HepG2 (cell line): ENCODE measurements at regions not wholly inside any gene's neighbourhood (a gene's known extent, or its start where the extent isn't known, plus 50 kb on each side); places are given as distances from the start of the nearest gene placed in this dataset.

ENCODE experiments used
- ATAC-seq: fragments of 200-7000 bp; cut with Tn5 transposase; 3 replicates; pipeline ENCODE4 v1.9.1; 2020; ENCODE audit warnings: mild to moderate bottlenecking, moderate library complexity
- BruUV-seq: library from RNA; stranded (reverse); fragments of 400-500 nt; replicated peaks from 2 replicates; lab custom pipeline; 2021; lab: Mats Ljungman, UMichigan
- CTCF ChIA-PET: fragments of 300-600 bp; formaldehyde crosslinking; extraction: SDS; loops from one replicate; lab custom pipeline; 2021; ENCODE audit warnings: low total read pairs, inconsistent platforms, low intra/inter-chr PET ratio; lab: Yijun Ruan, JAX
- POLR2A ChIA-PET: fragments of 350-600 bp; sonication (Branson Sonifier 250); formaldehyde crosslinking; loops from one replicate; lab custom pipeline; 2020; ENCODE audit warnings: antibody characterized with exemption, inconsistent platforms; lab: Yijun Ruan, JAX
- DNase-seq: peaks from one replicate; pipeline ENCODE4 v3.0.0-alpha.2; 2015; ENCODE audit warnings: low spot score
- FAIRE-seq: peaks from 3 replicates; lab custom pipeline; 2011; peaks lifted over from hg19 to GRCh38; lab: Jason Lieb, UNC
- H2AFZ ChIP-seq: one replicate; pipeline ENCODE4 v1.6.1; 2011; ENCODE audit warnings: low read length, inconsistent platforms
- H3K27ac ChIP-seq: fragments of 300-600 bp; 3 replicates; pipeline ENCODE4 v1.8.0; 2011; ENCODE audit warnings: mixed run types, mild to moderate bottlenecking, mixed read lengths, low read length, inconsistent platforms; ENCODE audit not compliant: insufficient read depth; ENCODE audit errors: extremely low read length
- H3K27me3 ChIP-seq, 2 experiments: fragments of 200-600 bp in 1 of 2; 2 replicates in 1 of 2; 3 replicates in 1 of 2; pipeline versions ENCODE4 v1.6.0 to v1.8.0; 2011; ENCODE audit warnings: low read length in 2 of 2, mild to moderate bottlenecking in 2 of 2, moderate library complexity in 2 of 2, inconsistent platforms in 1 of 2; ENCODE audit not compliant: insufficient read depth in 2 of 2, control insufficient read depth in 1 of 2
- H3K36me3 ChIP-seq, 2 experiments: fragments of 200-600 bp in 1 of 2; replicated peaks in 1 of 2; 2 replicates in 1 of 2; 3 replicates in 1 of 2; pipeline versions ENCODE4 v1.5.1 to v1.8.0; 2011; ENCODE audit warnings: low read length in 2 of 2, inconsistent platforms in 1 of 2; ENCODE audit not compliant: insufficient read depth in 2 of 2, control insufficient read depth in 1 of 2
- H3K4me1 ChIP-seq: 2 replicates; pipeline ENCODE4 v1.5.1; 2012; ENCODE audit warnings: low read length, inconsistent platforms; ENCODE audit not compliant: insufficient read depth
- H3K4me2 ChIP-seq: 2 replicates; pipeline ENCODE4 v1.6.0; 2011; ENCODE audit warnings: low read depth, low read length, inconsistent platforms
- H3K4me3 ChIP-seq, 3 experiments: fragments of 200-600 bp in 1 of 3; sonication (generic), shearing (Covaris generic) in 1 of 3; replicated peaks in 1 of 3; 2 replicates each; pipeline ENCODE4 v1.5.1; 2011 to 2016; ENCODE audit warnings: low read length in 3 of 3, inconsistent platforms in 2 of 3, low read depth in 2 of 3, mild to moderate bottlenecking in 2 of 3, control low read depth in 1 of 3, mixed read lengths in 1 of 3; ENCODE audit not compliant: insufficient read depth in 1 of 3
- H3K79me2 ChIP-seq: one replicate; pipeline ENCODE4 v1.6.1; 2011; ENCODE audit warnings: low read length, inconsistent platforms; ENCODE audit not compliant: insufficient read depth
- H3K9ac ChIP-seq: 2 replicates; pipeline ENCODE4 v1.6.0; 2011; ENCODE audit warnings: mild to moderate bottlenecking, low read depth, low read length, inconsistent platforms; ENCODE audit not compliant: insufficient read depth
- H3K9me3 ChIP-seq: 2 replicates; pipeline ENCODE4 v1.5.1; 2012; ENCODE audit warnings: mild to moderate bottlenecking, low read length
- H4K20me1 ChIP-seq: 2 replicates; pipeline ENCODE4 v1.6.0; 2011; ENCODE audit warnings: inconsistent platforms, mild to moderate bottlenecking, low read length, moderate library complexity; ENCODE audit not compliant: insufficient read depth
- AGO2 ChIP-seq: fragments of 200-400 bp; formaldehyde crosslinking; optimal IDR thresholded peaks from 2 replicates; pipeline ENCODE3; 2017; ENCODE audit warnings: mild to moderate bottlenecking, low read depth, low read length, moderate library complexity
- BORCS8-MEF2B ChIP-seq: sonication (generic); formaldehyde crosslinking; IDR thresholded peaks from 2 replicates; pipeline ENCODE4 v1.8.0; 2022; ENCODE audit warnings: mild to moderate bottlenecking, missing genetic modification reagents
- CEBPZ ChIP-seq: IDR thresholded peaks from 2 replicates; pipeline ENCODE4 v1.6.1; 2012; ENCODE audit warnings: low read length, improper control_type of control experiment
- ONECUT2 ChIP-seq: sonication (generic); formaldehyde crosslinking; IDR thresholded peaks from 2 replicates; pipeline ENCODE4 v1.4.0; 2020; ENCODE audit warnings: missing genetic modification reagents
- RFX5 ChIP-seq: IDR thresholded peaks from 2 replicates; pipeline ENCODE4 v1.6.1; 2011; ENCODE audit warnings: low read depth, low read length, improper control_type of control experiment
- SUZ12 ChIP-seq: fragments of 150-350 bp; IDR thresholded peaks from 2 replicates; pipeline ENCODE4 v1.6.1; 2014; ENCODE audit warnings: low read depth, low read length
- ZBTB34 ChIP-seq: sonication (generic); formaldehyde crosslinking; IDR thresholded peaks from 2 replicates; pipeline ENCODE4 v1.8.0; 2022; ENCODE audit warnings: mild to moderate bottlenecking, missing genetic modification reagents
- ZNF24 ChIP-seq: fragments of 450-650 bp; IDR thresholded peaks from 2 replicates; pipeline ENCODE4 v1.6.1; 2017; ENCODE audit warnings: antibody characterized with exemption, mild to moderate bottlenecking
- ZNF253 ChIP-seq: sonication (generic); formaldehyde crosslinking; IDR thresholded peaks from 2 replicates; pipeline ENCODE4 v1.8.0; 2022; ENCODE audit warnings: mild to moderate bottlenecking, missing genetic modification reagents, borderline replicate concordance
- ZNF282 ChIP-seq: fragments of 450-650 bp; IDR thresholded peaks from 2 replicates; pipeline ENCODE4 v1.6.1; 2018; ENCODE audit not compliant: partially characterized antibody
- ZNF570 ChIP-seq: sonication (generic); formaldehyde crosslinking; IDR thresholded peaks from 2 replicates; pipeline ENCODE4 v1.4.0; 2020; ENCODE audit warnings: mild to moderate bottlenecking, missing genetic modification reagents, borderline replicate concordance
- ZNF749 ChIP-seq: sonication (generic); formaldehyde crosslinking; IDR thresholded peaks from 2 replicates; pipeline ENCODE4 v1.8.0; 2022; ENCODE audit warnings: mild to moderate bottlenecking, missing genetic modification reagents, moderate library complexity, borderline replicate concordance
- ZSCAN22 ChIP-seq: sonication (generic); formaldehyde crosslinking; IDR thresholded peaks from 2 replicates; pipeline ENCODE4 v1.4.0; 2020; ENCODE audit warnings: mild to moderate bottlenecking, missing genetic modification reagents
- WGBS: methylation state at CpG from one replicate; pipeline ENCODE4 v1.1.6; 2017; ENCODE audit warnings: low lambda C conversion rate; 5-methylcytosine and 5-hydroxymethylcytosine counted together
- in situ Hi-C: cut with HindIII; loops from 2 replicates; pipeline ENCODE4 v1.10.0; 2017; ENCODE audit warnings: low pct_unique_long_range_greater_than_20kb; ENCODE audit not compliant: extremely low pct_ligation_motif_present
- intact Hi-C: fragments of 100-400 bp; cut with micrococcal nuclease; formaldehyde crosslinking; loops from one replicate; pipeline ENCODE4 v1.10.0; 2022; ENCODE audit not compliant: unreplicated experiment
- TF ChIP-seq, protein P1 (sequence below), 2 experiments: IDR thresholded peaks; 2 replicates each; pipeline ENCODE4 v1.6.1; 2011 to 2012; ENCODE audit warnings: low read length in 2 of 2, borderline replicate concordance in 1 of 2, low read depth in 1 of 2, mild to moderate bottlenecking in 1 of 2, moderate library complexity in 1 of 2

DNA sequence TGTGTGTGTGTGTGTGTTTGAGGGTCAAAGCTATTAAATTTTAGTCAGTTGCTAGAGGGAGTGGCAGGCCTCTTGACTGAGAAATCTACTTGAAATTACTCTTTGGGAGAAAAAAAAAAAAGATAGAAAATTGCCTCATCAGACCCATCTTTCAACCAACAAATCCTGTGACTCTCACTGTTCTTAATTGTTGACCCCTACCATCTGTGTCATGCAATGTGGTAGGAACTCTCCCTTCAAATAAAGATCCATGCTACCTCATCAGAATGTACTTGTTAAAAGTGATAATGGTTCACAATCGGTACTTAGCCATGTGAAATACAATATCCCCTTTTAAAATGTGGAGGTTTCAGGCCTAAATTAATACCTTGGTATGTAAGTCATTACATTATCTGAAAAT lies 670.8 kb upstream of the FANCL start (continued):
- TF ChIP-seq RFX5, result no peak
- TF ChIP-seq, protein P1, sequence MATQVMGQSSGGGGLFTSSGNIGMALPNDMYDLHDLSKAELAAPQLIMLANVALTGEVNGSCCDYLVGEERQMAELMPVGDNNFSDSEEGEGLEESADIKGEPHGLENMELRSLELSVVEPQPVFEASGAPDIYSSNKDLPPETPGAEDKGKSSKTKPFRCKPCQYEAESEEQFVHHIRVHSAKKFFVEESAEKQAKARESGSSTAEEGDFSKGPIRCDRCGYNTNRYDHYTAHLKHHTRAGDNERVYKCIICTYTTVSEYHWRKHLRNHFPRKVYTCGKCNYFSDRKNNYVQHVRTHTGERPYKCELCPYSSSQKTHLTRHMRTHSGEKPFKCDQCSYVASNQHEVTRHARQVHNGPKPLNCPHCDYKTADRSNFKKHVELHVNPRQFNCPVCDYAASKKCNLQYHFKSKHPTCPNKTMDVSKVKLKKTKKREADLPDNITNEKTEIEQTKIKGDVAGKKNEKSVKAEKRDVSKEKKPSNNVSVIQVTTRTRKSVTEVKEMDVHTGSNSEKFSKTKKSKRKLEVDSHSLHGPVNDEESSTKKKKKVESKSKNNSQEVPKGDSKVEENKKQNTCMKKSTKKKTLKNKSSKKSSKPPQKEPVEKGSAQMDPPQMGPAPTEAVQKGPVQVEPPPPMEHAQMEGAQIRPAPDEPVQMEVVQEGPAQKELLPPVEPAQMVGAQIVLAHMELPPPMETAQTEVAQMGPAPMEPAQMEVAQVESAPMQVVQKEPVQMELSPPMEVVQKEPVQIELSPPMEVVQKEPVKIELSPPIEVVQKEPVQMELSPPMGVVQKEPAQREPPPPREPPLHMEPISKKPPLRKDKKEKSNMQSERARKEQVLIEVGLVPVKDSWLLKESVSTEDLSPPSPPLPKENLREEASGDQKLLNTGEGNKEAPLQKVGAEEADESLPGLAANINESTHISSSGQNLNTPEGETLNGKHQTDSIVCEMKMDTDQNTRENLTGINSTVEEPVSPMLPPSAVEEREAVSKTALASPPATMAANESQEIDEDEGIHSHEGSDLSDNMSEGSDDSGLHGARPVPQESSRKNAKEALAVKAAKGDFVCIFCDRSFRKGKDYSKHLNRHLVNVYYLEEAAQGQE (IDR thresholded peaks at IDR 0.05; ENCODE audit: borderline replicate concordance in 1 of 2, low read depth in 1 of 2, low read length in 2 of 2), result no peak
- no peak for TF ChIP-seq BORCS8-MEF2B (CRISPR knock-in tag)

- Histone ChIP-seq H3K4me1 (no peaks in the 10 kb centered on the region), H3K27me3 (no peaks in the 10 kb centered on the region), H3K9ac (no peak overlapping the region), H3K4me3 (no peak overlapping the region), H4K20me1 (no peaks in the 10 kb centered on the region), H3K4me2 (no peak overlapping the region), H3K27ac (no peak overlapping the region), H3K9me3 (no peaks in the 10 kb centered on the region), H3K36me3 (no peaks in the 10 kb centered on the region), H2AFZ (no peak overlapping the region), H3K79me2 (no peaks in the 10 kb centered on the region)
- BruUV-seq, result no TSS peak
- FAIRE-seq (no peak), ATAC-seq (no peak), DNase-seq (no peak)
- in situ Hi-C loops, result no loop called here
- intact Hi-C loops, result no loop called here
- CTCF ChIA-PET, result no interaction called here
- WGBS, result 0% methylated on average over 2 of the region's 2 CpGs
- POLR2A ChIA-PET, result no interaction called here
- no peak for TF ChIP-seq ZNF570 (CRISPR knock-in tag)
- TF ChIP-seq ZBTB34 (CRISPR knock-in tag), result no peak
- no peak for TF ChIP-seq ZSCAN22 (CRISPR knock-in tag)
- no peak for TF ChIP-seq ZNF253 (CRISPR knock-in tag)
- TF ChIP-seq AGO2, result no peak
- TF ChIP-seq SUZ12, result no peak
- no peak for TF ChIP-seq ZNF282
- no peak for TF ChIP-seq ONECUT2 (CRISPR knock-in tag)
- TF ChIP-seq CEBPZ, result no peak
- no peak for TF ChIP-seq ZNF24
- no peak for TF ChIP-seq ZNF749
Measured at GRCh38 chr2:58908501-58909154, 667.5 kb upstream of the FANCL start.
